ENCODE measurements at regions not wholly inside any gene's neighbourhood (a gene's known extent, or its start where the extent isn't known, plus 50 kb on each side); places are given as distances from the start of the nearest gene placed in this dataset.

DNA sequence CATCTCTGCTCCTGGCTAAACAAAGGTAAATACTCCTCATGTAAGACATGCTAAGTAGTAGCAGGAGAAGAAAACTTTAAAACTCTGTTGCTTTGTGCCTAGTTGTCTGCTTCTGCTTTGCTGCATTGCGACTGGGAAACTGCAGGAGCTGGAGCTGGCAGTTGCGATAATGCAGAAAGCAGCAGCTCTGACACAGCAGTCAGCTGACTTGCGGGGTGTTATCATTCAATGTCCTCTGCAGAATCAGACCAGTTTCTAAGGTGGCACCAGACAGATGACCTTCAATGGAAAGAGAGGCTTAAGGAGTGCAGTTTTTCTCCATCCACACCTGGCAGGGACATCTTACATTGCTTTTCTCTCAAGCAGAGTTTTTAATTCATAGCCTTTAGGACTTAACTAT lies 69.9 kb upstream of the SOX4 start:
- no peak for TF ChIP-seq CTCF (IDR thresholded peaks at IDR 0.05; ENCODE audit: insufficient read depth, low read depth, low read length)
- no peak for TF ChIP-seq EZH2 (IDR thresholded peaks at IDR 0.05; ENCODE audit: insufficient read depth, low read length)

Data from astrocyte (in vitro differentiated cells and primary cell).